SK-N-SH treated with all-trans-retinoic acid at 6 μM for 48 hours (cell line): ENCODE measurements at regions not wholly inside any gene's neighbourhood (a gene's known extent, or its start where the extent isn't known, plus 50 kb on each side); places are given as distances from the start of the nearest gene placed in this dataset.

Source experiments
- PPARA ChIP-seq: fragments of 250-450 bp; sonication (Bioruptor Pico); IDR thresholded peaks from 2 replicates; pipeline ENCODE4 v1.5.0; 2020; ENCODE audit warnings: mild to moderate bottlenecking, borderline replicate concordance
- RARB ChIP-seq: fragments of 250-450 bp; sonication (Bioruptor Pico); IDR thresholded peaks from 2 replicates; pipeline ENCODE4 v1.8.0; 2021; ENCODE audit warnings: mild to moderate bottlenecking, moderate library complexity

- TF ChIP-seq RARB (CRISPR knock-in tag) (no peak), PPARA (CRISPR knock-in tag) (no peak)
Measured at GRCh38 chr13:100735494-100735893, 60.9 kb upstream of the TMTC4 start.
